NCI-H146 (cell line): ENCODE measurements at regions not wholly inside any gene's neighbourhood (a gene's known extent, or its start where the extent isn't known, plus 50 kb on each side); places are given as distances from the start of the nearest gene placed in this dataset.
"Not testable (repeated sequence)": the region's sequence is repeated elsewhere in the genome, so short reads cannot be mapped to it uniquely, and the experiment has no call there.

Experiments
- DNase-seq: peaks from one replicate; lab custom pipeline; 2025; lab: John Stamatoyannopoulos, UW

- DNase-seq, result no peak
These were observed 107.4 kb upstream of the BARHL2 start for GRCh38 chr1:90824551-90824950.

GRCh38 chr1:90823686-90824085 is 106.6 kb upstream of the BARHL2 start:
- no peak for DNase-seq

GRCh38 chr1:90821788-90822359 is 104.8 kb upstream of the BARHL2 start:
- DNase-seq, result no peak

- no peak for DNase-seq
These were observed 104.2 kb upstream of the BARHL2 start for GRCh38 chr1:90821152-90821787.

GRCh38 chr1:90820745-90821144 is 103.6 kb upstream of the BARHL2 start:
- DNase-seq, result no peak

- DNase-seq, result no peak
These were observed 100.3 kb upstream of the BARHL2 start for GRCh38 chr1:90817399-90817798.

- not testable (repeated sequence) for DNase-seq
These were observed 95.1 kb upstream of the BARHL2 start for GRCh38 chr1:90812237-90812636.

- not testable (repeated sequence) for DNase-seq
These were observed 94.4 kb upstream of the BARHL2 start for GRCh38 chr1:90811444-90811950.

- no peak for DNase-seq
These were observed 93.6 kb upstream of the BARHL2 start for GRCh38 chr1:90810681-90811080.

GRCh38 chr1:90809996-90810395 is 92.9 kb upstream of the BARHL2 start:
- no peak for DNase-seq

GRCh38 chr1:90809093-90809492 is 92.0 kb upstream of the BARHL2 start:
- DNase-seq, result no peak

GRCh38 chr1:90807329-90807728 is 90.2 kb upstream of the BARHL2 start:
- DNase-seq, result no peak

- no peak for DNase-seq
These were observed 85.5 kb upstream of the BARHL2 start for GRCh38 chr1:90802622-90803021.

- no peak for DNase-seq
These were observed 83.1 kb upstream of the BARHL2 start for GRCh38 chr1:90800012-90800717.

GRCh38 chr1:90799326-90799725 is 82.2 kb upstream of the BARHL2 start:
- no peak for DNase-seq

- DNase-seq, result no peak
These were observed 81.8 kb upstream of the BARHL2 start for GRCh38 chr1:90798883-90799282.

- DNase-seq, result no peak
These were observed 81.2 kb upstream of the BARHL2 start for GRCh38 chr1:90798344-90798743.

GRCh38 chr1:90795431-90795830 is 78.3 kb upstream of the BARHL2 start:
- DNase-seq, result no peak

GRCh38 chr1:90786709-90787108 is 69.6 kb upstream of the BARHL2 start:
- no peak for DNase-seq

- no peak for DNase-seq
These were observed 67.2 kb upstream of the BARHL2 start for GRCh38 chr1:90784186-90784847.

- no peak for DNase-seq
These were observed 66.1 kb upstream of the BARHL2 start for GRCh38 chr1:90783181-90783580.

GRCh38 chr1:90782046-90782445 is 64.9 kb upstream of the BARHL2 start:
- DNase-seq, result no peak

GRCh38 chr1:90781534-90781933 is 64.4 kb upstream of the BARHL2 start:
- no peak for DNase-seq
